Putamen (tissue), 1 donor: ENCODE measurements at regions not wholly inside any gene's neighbourhood (a gene's known extent, or its start where the extent isn't known, plus 50 kb on each side); places are given as distances from the start of the nearest gene placed in this dataset.
"Not testable (repeated sequence)": the region's sequence is repeated elsewhere in the genome, so short reads cannot be mapped to it uniquely, and the experiment has no call there.

Experiments used
- DNase-seq: peaks from one replicate; pipeline ENCODE4 v3.0.0-alpha.2; 2016; ENCODE audit warnings: low spot score

DNA sequence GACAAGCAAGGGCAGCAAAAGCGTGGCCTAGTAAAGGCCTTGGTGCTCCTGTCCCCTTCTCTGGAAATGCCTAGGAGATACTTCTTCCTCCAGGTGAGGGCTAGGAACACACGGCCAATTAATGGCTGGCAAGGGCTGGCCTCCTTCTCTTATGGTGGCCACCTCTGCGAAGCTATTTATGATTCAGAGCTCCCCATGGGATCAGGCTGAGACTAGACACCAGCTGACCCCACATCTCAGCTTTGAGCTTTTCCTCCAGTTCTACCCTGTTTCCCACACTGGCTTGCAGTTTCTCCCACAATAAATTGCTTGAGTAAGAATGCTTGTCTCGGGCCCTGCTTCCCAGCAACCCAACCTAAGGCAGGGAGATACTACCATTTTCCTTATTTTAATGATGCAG is 53.7 kb downstream of the CAMK2N1 start:
- DNase-seq = no peak

GRCh38 chr1:20431176-20431460 is 54.9 kb downstream of the CAMK2N1 start:
- DNase-seq = no peak

GRCh38 chr1:20430355-20431175 is 55.4 kb downstream of the CAMK2N1 start:
- no peak for DNase-seq

GRCh38 chr1:20429296-20429695 is 56.7 kb downstream of the CAMK2N1 start:
- no peak for DNase-seq

GRCh38 chr1:20428841-20429240 is 57.2 kb downstream of the CAMK2N1 start:
- no peak for DNase-seq

DNA sequence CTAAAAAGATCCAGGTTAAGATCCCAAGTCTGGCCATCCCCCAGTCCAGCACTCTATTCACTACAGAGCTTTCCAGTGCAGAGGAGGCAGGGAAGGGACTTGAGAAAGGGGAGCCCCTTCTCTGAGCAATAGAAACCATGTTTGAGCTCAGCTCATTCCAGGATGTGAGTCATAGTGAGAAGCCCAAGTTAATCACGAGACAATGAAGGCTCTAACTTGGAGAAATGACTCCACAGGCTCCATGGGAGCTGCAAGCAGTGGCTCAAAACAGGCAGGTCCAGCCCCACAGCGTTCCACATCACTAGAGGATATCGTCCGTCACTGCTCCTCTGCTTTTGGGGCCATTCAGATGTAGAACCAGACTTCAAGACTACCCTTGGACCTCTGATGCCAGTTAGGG is 59.1 kb downstream of the CAMK2N1 start:
- no peak for DNase-seq

GRCh38 chr1:20426371-20426770 is 59.6 kb downstream of the CAMK2N1 start:
- no peak for DNase-seq

GRCh38 chr1:20425622-20426021 is 60.4 kb downstream of the CAMK2N1 start:
- no peak for DNase-seq

- DNase-seq = no peak
Measured at GRCh38 chr1:20423169-20423795, 62.7 kb downstream of the CAMK2N1 start.

GRCh38 chr1:20421441-20421840 is 64.6 kb downstream of the CAMK2N1 start:
- no peak for DNase-seq

DNA sequence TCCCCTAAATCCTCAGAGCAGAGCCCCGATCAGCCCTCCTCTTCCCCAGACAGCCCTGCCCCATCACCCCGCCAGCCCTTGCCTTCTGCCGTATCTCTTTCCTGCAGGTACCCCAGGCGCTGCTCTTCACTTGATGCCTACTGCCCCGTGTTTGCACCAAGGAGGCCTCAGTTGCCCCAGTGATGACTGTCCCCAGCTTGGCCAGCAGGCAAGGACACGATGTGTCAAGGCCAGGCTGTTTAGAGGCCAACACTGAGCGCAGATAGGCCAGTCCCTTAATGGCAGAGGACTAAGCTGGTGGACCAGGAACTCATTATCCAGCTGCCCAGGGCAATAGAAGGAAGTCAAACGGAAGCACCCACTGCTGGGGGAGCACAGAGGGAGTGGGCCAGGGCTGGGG is 68.4 kb downstream of the CAMK2N1 start:
- no peak for DNase-seq

- no peak for DNase-seq
Measured at GRCh38 chr1:20416706-20417105, 69.3 kb downstream of the CAMK2N1 start.

GRCh38 chr1:20413776-20414140 is 72.3 kb downstream of the CAMK2N1 start:
- DNase-seq = no peak

GRCh38 chr1:20413136-20413775 is 72.8 kb downstream of the CAMK2N1 start:
- DNase-seq = no peak

DNA sequence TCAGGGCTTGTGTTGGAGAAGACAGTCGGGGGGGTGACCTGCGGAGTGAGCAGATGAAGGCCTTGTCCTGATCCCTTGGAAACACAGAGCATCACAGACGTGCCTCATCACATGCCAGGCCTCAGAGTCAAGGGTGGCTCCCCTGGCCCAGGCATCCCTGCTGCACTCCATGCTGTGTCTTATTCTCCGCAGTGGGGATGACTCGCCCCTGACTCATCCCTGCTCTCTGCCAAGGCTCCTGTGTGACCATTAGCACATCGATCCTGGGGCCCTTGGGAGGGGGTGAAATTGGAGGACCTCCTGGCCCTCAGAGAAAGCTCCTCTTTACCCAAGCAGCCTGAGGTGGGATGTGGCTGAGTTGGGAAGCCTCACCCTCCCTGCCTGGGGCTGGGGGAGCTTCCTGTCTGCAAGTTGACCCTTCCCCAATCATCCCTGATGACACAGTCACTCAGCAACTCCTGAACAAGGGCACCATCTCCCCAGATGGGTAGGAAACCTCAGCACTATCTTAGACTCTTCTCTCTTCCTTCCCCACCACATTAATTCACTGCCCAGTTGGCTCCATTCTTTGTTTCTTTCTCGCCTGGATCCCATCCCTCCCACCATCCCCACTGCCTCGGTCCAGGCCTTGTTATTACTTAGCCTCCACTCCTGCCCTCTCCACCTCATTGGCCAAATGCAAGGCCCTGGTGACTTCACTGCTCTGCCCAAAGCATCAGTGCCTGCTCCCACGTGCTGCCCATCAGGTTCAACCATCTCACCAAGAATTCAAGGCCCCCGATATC is 74.6 kb downstream of the CAMK2N1 start:
- DNase-seq = no peak

- DNase-seq = peak; percentile 71
Measured at GRCh38 chr1:20410503-20410902, 75.5 kb downstream of the CAMK2N1 start.

GRCh38 chr1:20409971-20410370 is 76.0 kb downstream of the CAMK2N1 start:
- no peak for DNase-seq

DNA sequence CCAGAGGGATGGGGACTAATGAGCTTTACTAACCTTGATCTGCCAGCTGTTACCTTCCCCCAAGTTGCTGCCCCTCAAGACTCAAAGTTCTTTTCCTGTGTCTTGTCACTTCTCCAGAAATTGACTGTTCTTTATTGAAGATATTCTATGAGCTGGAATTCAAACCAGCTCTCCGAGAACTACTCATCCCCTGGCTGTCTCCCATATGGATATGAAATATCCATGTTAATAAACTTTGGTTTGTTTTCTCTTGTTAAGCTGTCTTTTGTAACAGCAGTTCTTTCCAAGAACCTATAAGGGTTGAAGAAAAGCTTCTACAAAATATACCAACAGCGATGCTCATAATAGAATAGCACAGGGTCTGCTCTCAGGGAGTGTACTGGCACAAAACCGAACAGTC is 77.0 kb downstream of the CAMK2N1 start:
- DNase-seq = no peak

DNA sequence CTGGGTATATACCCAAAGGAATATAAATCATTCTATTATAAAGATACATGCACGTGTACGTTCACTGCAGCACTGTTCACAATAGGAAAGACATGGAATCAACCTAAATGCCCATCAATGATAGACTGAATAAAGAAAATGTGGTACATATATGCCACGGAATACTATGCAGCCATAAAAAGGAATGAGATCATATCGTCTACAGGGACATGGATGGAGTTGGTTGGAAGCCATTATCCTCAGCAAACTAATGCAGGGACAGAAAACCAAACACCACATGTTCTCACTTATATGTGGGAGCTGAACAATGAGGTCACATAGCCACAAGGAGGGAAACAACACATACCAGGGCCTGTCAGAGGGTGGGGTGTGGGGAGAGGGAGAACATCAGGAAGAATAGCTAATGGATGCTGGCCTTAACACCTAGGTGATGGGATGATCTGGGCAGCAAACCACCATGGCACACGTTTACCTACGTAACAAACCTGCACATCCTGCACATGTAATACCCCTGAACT is 77.8 kb downstream of the CAMK2N1 start:
- DNase-seq = not testable (repeated sequence)

DNA sequence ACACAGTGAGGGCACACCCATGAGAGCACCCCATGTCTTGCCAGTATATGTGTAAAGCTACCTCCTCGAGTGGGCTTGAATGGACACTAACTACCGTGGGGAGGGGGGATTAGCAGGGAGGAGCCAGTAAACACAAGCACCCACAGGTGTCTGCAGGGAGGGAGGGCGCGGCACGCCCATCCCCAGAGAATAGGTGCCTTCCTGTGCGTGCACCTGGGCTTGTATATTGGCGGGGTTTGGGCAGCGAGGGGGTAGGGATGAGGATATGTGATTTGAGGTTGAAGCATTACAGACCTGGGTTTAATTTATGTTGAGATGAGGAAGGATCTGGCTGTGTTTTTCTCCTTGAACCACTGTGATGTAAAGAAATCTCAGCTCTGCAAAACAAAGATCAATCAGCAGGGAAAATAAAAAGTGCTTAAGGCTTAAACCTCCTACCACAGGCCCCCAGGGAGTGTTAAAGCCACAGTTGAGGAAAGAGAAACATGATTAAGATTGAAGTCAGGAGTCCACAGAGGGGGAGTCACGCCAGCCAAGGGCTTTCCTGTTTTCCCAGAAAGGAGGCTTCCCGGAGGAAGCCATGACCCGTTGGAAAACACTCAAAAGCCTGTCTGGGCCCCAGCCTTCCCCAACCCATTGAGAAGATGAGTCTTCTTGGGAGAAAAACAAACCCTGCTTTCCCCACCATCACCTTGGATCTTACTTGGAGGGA is 80.0 kb downstream of the CAMK2N1 start:
- no peak for DNase-seq

DNA sequence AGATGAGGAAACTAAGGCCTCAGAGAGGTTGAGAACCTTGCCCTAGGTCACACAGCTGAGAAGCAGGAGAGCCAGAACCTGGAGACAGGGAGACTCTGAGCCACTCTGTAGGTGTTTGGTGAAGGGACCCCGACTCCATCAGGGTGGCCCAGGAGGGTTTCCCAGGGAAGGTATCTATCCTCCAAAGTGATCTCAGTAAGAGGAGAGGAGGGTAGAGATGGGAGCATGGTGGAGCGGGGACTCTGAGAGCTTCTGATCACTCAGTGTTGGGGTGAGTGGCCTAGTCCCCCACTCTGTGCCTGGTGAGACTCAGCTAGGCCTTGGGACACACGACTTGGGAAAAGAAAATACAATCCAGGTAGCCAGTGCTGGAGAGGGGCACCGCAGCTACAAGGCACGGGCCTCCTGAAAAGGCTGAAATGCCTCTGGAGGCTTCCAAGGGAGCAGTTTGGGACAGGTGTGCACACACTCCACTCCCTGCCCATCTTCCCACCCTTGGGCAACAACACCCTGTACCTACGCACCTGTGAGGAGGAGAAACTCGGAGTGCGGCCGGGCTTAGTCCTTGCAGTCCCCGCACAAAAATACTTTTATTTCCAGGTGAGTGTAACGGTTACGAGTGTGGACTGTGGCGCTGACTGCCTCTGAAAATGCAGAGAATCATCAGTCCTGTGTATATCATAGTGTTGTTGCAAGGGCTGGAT is 80.8 kb downstream of the CAMK2N1 start:
- no peak for DNase-seq
